GM23338 (cell line): ENCODE measurements at regions not wholly inside any gene's neighbourhood (a gene's known extent, or its start where the extent isn't known, plus 50 kb on each side); places are given as distances from the start of the nearest gene placed in this dataset.

Experiments used
- ATAC-seq: fragments of 200-7000 bp; cut with Tn5 transposase; 3 replicates; pipeline ENCODE4 v1.9.1; 2020
- DNase-seq: peaks from one replicate; pipeline ENCODE4 v3.0.0-alpha.2; 2015; ENCODE audit warnings: low spot score
- H2AFZ ChIP-seq: fragments of 200-600 bp; sonication (generic); 2 replicates; pipeline ENCODE4 v1.8.0; 2016; ENCODE audit warnings: antibody characterized with exemption, mild to moderate bottlenecking, moderate library complexity
- H3F3A ChIP-seq: fragments of 200-600 bp; sonication (generic); replicated peaks from 2 replicates; pipeline ENCODE4 v1.8.0; 2017; ENCODE audit warnings: antibody characterized with exemption, mixed run types, low read depth
- H3K27ac ChIP-seq: fragments of 200-600 bp; sonication (generic); 2 replicates; pipeline ENCODE4 v1.6.1; 2016; ENCODE audit warnings: low read depth
- H3K27me3 ChIP-seq: fragments of 200-600 bp; sonication (generic); 2 replicates; pipeline ENCODE4 v1.8.0; 2016; ENCODE audit warnings: mild to moderate bottlenecking, mixed run types, moderate library complexity; ENCODE audit not compliant: insufficient read depth
- H3K36me3 ChIP-seq: fragments of 200-600 bp; sonication (generic); 2 replicates; pipeline ENCODE4 v1.8.0; 2016; ENCODE audit warnings: mild to moderate bottlenecking; ENCODE audit not compliant: insufficient read depth
- H3K4me1 ChIP-seq: fragments of 200-600 bp; sonication (generic); 2 replicates; pipeline ENCODE4 v1.8.0; 2016; ENCODE audit warnings: mild to moderate bottlenecking, moderate library complexity; ENCODE audit not compliant: insufficient read depth
- H3K4me2 ChIP-seq: fragments of 200-600 bp; sonication (generic); 2 replicates; pipeline ENCODE4 v1.7.1; 2017; ENCODE audit warnings: mixed run types
- H3K4me3 ChIP-seq: fragments of 200-600 bp; sonication (generic); 2 replicates; pipeline ENCODE4 v1.6.1; 2016; ENCODE audit warnings: mixed run types
- H3K79me2 ChIP-seq: fragments of 200-600 bp; sonication (generic); replicated peaks from 2 replicates; pipeline ENCODE4 v1.8.0; 2017; ENCODE audit warnings: mild to moderate bottlenecking; ENCODE audit not compliant: insufficient read depth
- H3K9me2 ChIP-seq: fragments of 200-600 bp; sonication (generic); 2 replicates; pipeline ENCODE4 v1.8.0; 2017; ENCODE audit not compliant: insufficient read depth
- H4K20me1 ChIP-seq: fragments of 200-600 bp; sonication (generic); replicated peaks from 2 replicates; pipeline ENCODE4 v1.8.0; 2017; ENCODE audit warnings: mild to moderate bottlenecking; ENCODE audit not compliant: insufficient read depth
- H3K27ac Mint-ChIP-seq: 2 replicates; pipeline ENCODE4 v1.8.0; 2020; ENCODE audit warnings: inconsistent platforms, mild to moderate bottlenecking, moderate library complexity, mixed read lengths
- H3K27me3 Mint-ChIP-seq: 3 replicates; pipeline ENCODE4 v1.8.0; 2022; ENCODE audit warnings: low read depth, mild to moderate bottlenecking, moderate library complexity, mixed read lengths, inconsistent platforms; ENCODE audit not compliant: insufficient read depth, poor library complexity
- H3K36me3 Mint-ChIP-seq: 3 replicates; pipeline ENCODE4 v1.8.0; 2021; ENCODE audit warnings: low read depth, mild to moderate bottlenecking, inconsistent platforms, moderate library complexity, mixed read lengths
- H3K4me1 Mint-ChIP-seq: 3 replicates; pipeline ENCODE4 v1.8.0; 2020; ENCODE audit warnings: mild to moderate bottlenecking, inconsistent platforms, mixed read lengths
- H3K4me3 Mint-ChIP-seq: 3 replicates; pipeline ENCODE4 v1.8.0; 2021; ENCODE audit warnings: moderate library complexity, mild to moderate bottlenecking, inconsistent platforms, mixed read lengths
- H3K9me3 Mint-ChIP-seq: 3 replicates; pipeline ENCODE4 v1.8.0; 2020; ENCODE audit warnings: moderate library complexity, mild to moderate bottlenecking, inconsistent platforms, mixed read lengths
- CREB1 ChIP-seq: fragments of 250-450 bp; sonication (Bioruptor Pico); IDR thresholded peaks from 2 replicates; pipeline ENCODE4 v1.5.0; 2020; ENCODE audit warnings: low read depth, mild to moderate bottlenecking, moderate library complexity
- ETS1 ChIP-seq: IDR thresholded peaks from 2 replicates; pipeline ENCODE4 v1.6.1; 2016; ENCODE audit warnings: antibody characterized with exemption
- EZH2 ChIP-seq: fragments of 200-600 bp; sonication (generic); IDR thresholded peaks from one replicate; pipeline ENCODE4 v1.8.0; 2017; ENCODE audit warnings: antibody characterized with exemption, mild to moderate bottlenecking, low read depth; ENCODE audit not compliant: unreplicated experiment
- EZH2phosphoT487 ChIP-seq: fragments of 200-600 bp; sonication (generic); IDR thresholded peaks from one replicate; pipeline ENCODE4 v1.8.1; 2018; ENCODE audit warnings: antibody characterized with exemption; ENCODE audit not compliant: unreplicated experiment
- JUNB ChIP-seq: IDR thresholded peaks from one replicate; pipeline ENCODE4 v1.6.1; 2016; ENCODE audit warnings: antibody characterized with exemption; ENCODE audit not compliant: unreplicated experiment
- NANOG ChIP-seq: IDR thresholded peaks from 2 replicates; pipeline ENCODE4 v1.6.1; 2016; ENCODE audit warnings: antibody characterized with exemption, borderline replicate concordance
- POLR2AphosphoS5 ChIP-seq: IDR thresholded peaks from 2 replicates; pipeline ENCODE4 v1.6.1; 2016; ENCODE audit warnings: antibody characterized with exemption, low read depth
- REST ChIP-seq: IDR thresholded peaks from one replicate; pipeline ENCODE4 v1.6.1; 2018; ENCODE audit warnings: antibody characterized with exemption; ENCODE audit not compliant: unreplicated experiment
- STAT1 ChIP-seq: IDR thresholded peaks from one replicate; pipeline ENCODE4 v1.6.1; 2016; ENCODE audit warnings: antibody characterized with exemption; ENCODE audit not compliant: unreplicated experiment
- ZNF114 ChIP-seq: fragments of 250-450 bp; sonication (Bioruptor Pico); IDR thresholded peaks from 2 replicates; pipeline ENCODE4 v1.5.0; 2020; ENCODE audit warnings: mild to moderate bottlenecking, moderate library complexity
- ZNF331 ChIP-seq: fragments of 250-450 bp; sonication (Bioruptor Pico); IDR thresholded peaks from 2 replicates; pipeline ENCODE4 v1.5.0; 2020; ENCODE audit warnings: low read depth, mild to moderate bottlenecking, moderate library complexity
- ZNF462 ChIP-seq: fragments of 250-450 bp; sonication (Bioruptor Pico); IDR thresholded peaks from 2 replicates; pipeline ENCODE4 v1.5.0; 2020; ENCODE audit warnings: mild to moderate bottlenecking, moderate library complexity
- TF ChIP-seq, protein P1 (sequence below), 2 experiments: fragments of 200-600 bp in 1 of 2; sonication (generic) in 1 of 2; conservative IDR thresholded peaks; 2 replicates each; pipeline versions ENCODE4 v1.5.1 to v1.6.1; 2016 to 2017; ENCODE audit warnings: antibody characterized with exemption in 2 of 2, low read depth in 2 of 2, mild to moderate bottlenecking in 2 of 2, moderate library complexity in 1 of 2

DNA sequence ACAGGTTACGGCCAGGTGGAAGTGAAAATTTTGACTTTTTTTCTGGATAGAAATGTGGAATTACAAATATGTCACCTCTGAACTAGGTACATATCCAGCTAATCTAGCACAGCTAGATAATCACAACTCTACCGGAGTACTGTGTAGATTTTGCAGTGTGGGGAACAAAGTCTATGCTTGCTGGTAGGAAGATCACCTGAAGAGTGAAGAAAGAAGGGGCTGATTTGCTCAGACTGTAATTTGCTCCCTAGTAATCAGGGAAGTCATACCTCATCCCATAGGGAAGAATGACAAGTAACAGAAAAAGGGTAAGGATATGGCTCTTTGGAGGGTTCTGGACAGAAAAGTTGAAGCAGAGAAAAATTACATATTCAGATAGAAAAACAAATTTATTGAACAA lies 319.6 kb upstream of the TMPRSS15 start:
- no peaks in the 10 kb centered on the region for H3K79me2 ChIP-seq
- no peaks in the 10 kb centered on the region for H4K20me1 ChIP-seq
- no peaks in the 10 kb centered on the region for H3F3A ChIP-seq
- H3K27ac Mint-ChIP-seq = no peak overlapping the region
- no peak overlapping the region for H3K4me3 ChIP-seq
- no peaks in the 10 kb centered on the region for H3K36me3 Mint-ChIP-seq
- H3K4me1 Mint-ChIP-seq = peaks cover 2% of the 10 kb centered on the region; the same call in 1 of the 3 replicates
- no peak overlapping the region for H3K27ac ChIP-seq
- TF ChIP-seq ETS1 (no peak), NANOG (no peak), CREB1 (CRISPR knock-in tag) (no peak), ZNF114 (CRISPR knock-in tag) (no peak), ZNF331 (CRISPR knock-in tag) (no peak), ZNF462 (CRISPR knock-in tag) (no peak), EZH2phosphoT487 (no peak), POLR2AphosphoS5 (no peak), STAT1 (no peak), JUNB (no peak), EZH2 (no peak), REST (no peak)
- TF ChIP-seq, protein P1, sequence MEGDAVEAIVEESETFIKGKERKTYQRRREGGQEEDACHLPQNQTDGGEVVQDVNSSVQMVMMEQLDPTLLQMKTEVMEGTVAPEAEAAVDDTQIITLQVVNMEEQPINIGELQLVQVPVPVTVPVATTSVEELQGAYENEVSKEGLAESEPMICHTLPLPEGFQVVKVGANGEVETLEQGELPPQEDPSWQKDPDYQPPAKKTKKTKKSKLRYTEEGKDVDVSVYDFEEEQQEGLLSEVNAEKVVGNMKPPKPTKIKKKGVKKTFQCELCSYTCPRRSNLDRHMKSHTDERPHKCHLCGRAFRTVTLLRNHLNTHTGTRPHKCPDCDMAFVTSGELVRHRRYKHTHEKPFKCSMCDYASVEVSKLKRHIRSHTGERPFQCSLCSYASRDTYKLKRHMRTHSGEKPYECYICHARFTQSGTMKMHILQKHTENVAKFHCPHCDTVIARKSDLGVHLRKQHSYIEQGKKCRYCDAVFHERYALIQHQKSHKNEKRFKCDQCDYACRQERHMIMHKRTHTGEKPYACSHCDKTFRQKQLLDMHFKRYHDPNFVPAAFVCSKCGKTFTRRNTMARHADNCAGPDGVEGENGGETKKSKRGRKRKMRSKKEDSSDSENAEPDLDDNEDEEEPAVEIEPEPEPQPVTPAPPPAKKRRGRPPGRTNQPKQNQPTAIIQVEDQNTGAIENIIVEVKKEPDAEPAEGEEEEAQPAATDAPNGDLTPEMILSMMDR (conservative IDR thresholded peaks at IDR 0.05; ENCODE audit: low read depth in 2 of 2) = no peak
- H3K27me3 Mint-ChIP-seq = no peaks in the 10 kb centered on the region
- no peak for DNase-seq
- H3K36me3 ChIP-seq = no peaks in the 10 kb centered on the region
- H2AFZ ChIP-seq = no peak overlapping the region
- ATAC-seq = no peak
- H3K4me2 ChIP-seq = no peak overlapping the region
- H3K9me3 Mint-ChIP-seq = no peaks in the 10 kb centered on the region
- H3K9me2 ChIP-seq = no peaks in the 10 kb centered on the region
- no peaks in the 10 kb centered on the region for H3K27me3 ChIP-seq
- no peak overlapping the region for H3K4me3 Mint-ChIP-seq
- H3K4me1 ChIP-seq = no peaks in the 10 kb centered on the region
